ENCODE measurements at regions not wholly inside any gene's neighbourhood (a gene's known extent, or its start where the extent isn't known, plus 50 kb on each side); places are given as distances from the start of the nearest gene placed in this dataset.

GRCh38 chr2:71276311-71277146, 49.6 kb upstream of the PAIP2B start (continued):
- TF ChIP-seq, protein P1, sequence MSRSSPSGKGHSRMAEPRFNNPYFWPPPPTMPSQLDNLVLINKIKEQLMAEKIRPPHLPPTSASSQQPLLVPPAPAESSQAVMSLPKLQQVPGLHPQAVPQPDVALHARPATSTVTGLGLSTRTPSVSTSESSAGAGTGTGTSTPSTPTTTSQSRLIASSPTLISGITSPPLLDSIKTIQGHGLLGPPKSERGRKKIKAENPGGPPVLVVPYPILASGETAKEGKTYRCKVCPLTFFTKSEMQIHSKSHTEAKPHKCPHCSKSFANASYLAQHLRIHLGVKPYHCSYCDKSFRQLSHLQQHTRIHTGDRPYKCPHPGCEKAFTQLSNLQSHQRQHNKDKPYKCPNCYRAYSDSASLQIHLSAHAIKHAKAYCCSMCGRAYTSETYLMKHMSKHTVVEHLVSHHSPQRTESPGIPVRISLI (CRISPR knock-in tag; IDR thresholded peaks at IDR 0.05; ENCODE audit: borderline replicate concordance) = 0 out of 2 replicates have a peak, but pooled peaks have one; percentile 30
- TF ChIP-seq ISX (CRISPR knock-in tag; conservative IDR thresholded peaks at IDR 0.05) (0 out of 2 replicates have a peak, but pooled peaks have one; percentile 52), ATAD3A (CRISPR knock-in tag; IDR thresholded peaks at IDR 0.05) (no peak), HIVEP1 (CRISPR knock-in tag; IDR thresholded peaks at IDR 0.05) (peak; percentile 70), ARNT2 (CRISPR knock-in tag; IDR thresholded peaks at IDR 0.05; ENCODE audit: low read depth) (peak; percentile 91), ZNF792 (CRISPR knock-in tag; IDR thresholded peaks at IDR 0.05) (peak; percentile 61; the same call in 1 of the 2 replicates), ZNF678 (CRISPR knock-in tag; IDR thresholded peaks at IDR 0.05) (peak; percentile 97), ZEB1 (IDR thresholded peaks at IDR 0.05; ENCODE audit: insufficient replicate concordance, low read depth) (no peak), KAT8 (CRISPR knock-in tag; IDR thresholded peaks at IDR 0.05) (peak; percentile 56; the same call in 1 of the 2 replicates), TBX3 (IDR thresholded peaks at IDR 0.05; ENCODE audit: borderline replicate concordance) (no peak), ZNF652 (CRISPR knock-in tag; IDR thresholded peaks at IDR 0.05; ENCODE audit: borderline replicate concordance, low read depth) (no peak), NFYC (CRISPR knock-in tag; IDR thresholded peaks at IDR 0.05) (peak; percentile 84), EP300 (IDR thresholded peaks at IDR 0.05; ENCODE audit: low read depth in 2 of 2, low read length in 2 of 2) (no peak), EP300 (CRISPR knock-in tag; IDR thresholded peaks at IDR 0.05; ENCODE audit: borderline replicate concordance) (no peak), NR2F1 (CRISPR knock-in tag; IDR thresholded peaks at IDR 0.05) (no peak), SMAD1 (CRISPR knock-in tag; IDR thresholded peaks at IDR 0.05; ENCODE audit: borderline replicate concordance, low read depth) (no peak), BCLAF1 (IDR thresholded peaks at IDR 0.05) (no peak)
- TF ChIP-seq, protein P2, sequence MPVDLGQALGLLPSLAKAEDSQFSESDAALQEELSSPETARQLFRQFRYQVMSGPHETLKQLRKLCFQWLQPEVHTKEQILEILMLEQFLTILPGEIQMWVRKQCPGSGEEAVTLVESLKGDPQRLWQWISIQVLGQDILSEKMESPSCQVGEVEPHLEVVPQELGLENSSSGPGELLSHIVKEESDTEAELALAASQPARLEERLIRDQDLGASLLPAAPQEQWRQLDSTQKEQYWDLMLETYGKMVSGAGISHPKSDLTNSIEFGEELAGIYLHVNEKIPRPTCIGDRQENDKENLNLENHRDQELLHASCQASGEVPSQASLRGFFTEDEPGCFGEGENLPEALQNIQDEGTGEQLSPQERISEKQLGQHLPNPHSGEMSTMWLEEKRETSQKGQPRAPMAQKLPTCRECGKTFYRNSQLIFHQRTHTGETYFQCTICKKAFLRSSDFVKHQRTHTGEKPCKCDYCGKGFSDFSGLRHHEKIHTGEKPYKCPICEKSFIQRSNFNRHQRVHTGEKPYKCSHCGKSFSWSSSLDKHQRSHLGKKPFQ (CRISPR knock-in tag; IDR thresholded peaks at IDR 0.05; ENCODE audit: insufficient replicate concordance) = peak; percentile 52
- TF ChIP-seq, protein P3, sequence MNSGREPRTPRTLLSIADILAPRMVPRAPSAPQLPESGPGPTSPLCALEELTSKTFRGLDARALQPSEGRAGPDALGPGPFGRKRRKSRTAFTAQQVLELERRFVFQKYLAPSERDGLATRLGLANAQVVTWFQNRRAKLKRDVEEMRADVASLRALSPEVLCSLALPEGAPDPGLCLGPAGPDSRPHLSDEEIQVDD (CRISPR knock-in tag; IDR thresholded peaks at IDR 0.05; ENCODE audit: borderline replicate concordance) = peak; percentile 92; the same call in 1 of the 2 replicates
- TF ChIP-seq, protein P4, sequence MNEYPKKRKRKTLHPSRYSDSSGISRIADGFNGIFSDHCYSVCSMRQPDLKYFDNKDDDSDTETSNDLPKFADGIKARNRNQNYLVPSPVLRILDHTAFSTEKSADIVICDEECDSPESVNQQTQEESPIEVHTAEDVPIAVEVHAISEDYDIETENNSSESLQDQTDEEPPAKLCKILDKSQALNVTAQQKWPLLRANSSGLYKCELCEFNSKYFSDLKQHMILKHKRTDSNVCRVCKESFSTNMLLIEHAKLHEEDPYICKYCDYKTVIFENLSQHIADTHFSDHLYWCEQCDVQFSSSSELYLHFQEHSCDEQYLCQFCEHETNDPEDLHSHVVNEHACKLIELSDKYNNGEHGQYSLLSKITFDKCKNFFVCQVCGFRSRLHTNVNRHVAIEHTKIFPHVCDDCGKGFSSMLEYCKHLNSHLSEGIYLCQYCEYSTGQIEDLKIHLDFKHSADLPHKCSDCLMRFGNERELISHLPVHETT (CRISPR knock-in tag; conservative IDR thresholded peaks at IDR 0.05) = peak; percentile 67; the same call in 1 of the 2 replicates
- TF ChIP-seq, protein P5, sequence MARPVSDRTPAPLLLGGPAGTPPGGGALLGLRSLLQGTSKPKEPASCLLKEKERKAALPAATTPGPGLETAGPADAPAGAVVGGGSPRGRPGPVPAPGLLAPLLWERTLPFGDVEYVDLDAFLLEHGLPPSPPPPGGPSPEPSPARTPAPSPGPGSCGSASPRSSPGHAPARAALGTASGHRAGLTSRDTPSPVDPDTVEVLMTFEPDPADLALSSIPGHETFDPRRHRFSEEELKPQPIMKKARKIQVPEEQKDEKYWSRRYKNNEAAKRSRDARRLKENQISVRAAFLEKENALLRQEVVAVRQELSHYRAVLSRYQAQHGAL (CRISPR knock-in tag; IDR thresholded peaks at IDR 0.05; ENCODE audit: not compliant biosample characterization) = peak; percentile 44

Data from HepG2 (cell line).